Activated CD4-positive, alpha-beta T cell treated with anti-CD3 and anti-CD28 coated beads for 48 hours (primary cell): ENCODE measurements at regions not wholly inside any gene's neighbourhood (a gene's known extent, or its start where the extent isn't known, plus 50 kb on each side); places are given as distances from the start of the nearest gene placed in this dataset.
A peak's percentile ranks its signal among the peaks of the same experiment; 100 is the strongest.

Source experiments
- DNase-seq: peaks from one replicate; pipeline ENCODE4 v3.0.0-alpha.2; 2020

DNA sequence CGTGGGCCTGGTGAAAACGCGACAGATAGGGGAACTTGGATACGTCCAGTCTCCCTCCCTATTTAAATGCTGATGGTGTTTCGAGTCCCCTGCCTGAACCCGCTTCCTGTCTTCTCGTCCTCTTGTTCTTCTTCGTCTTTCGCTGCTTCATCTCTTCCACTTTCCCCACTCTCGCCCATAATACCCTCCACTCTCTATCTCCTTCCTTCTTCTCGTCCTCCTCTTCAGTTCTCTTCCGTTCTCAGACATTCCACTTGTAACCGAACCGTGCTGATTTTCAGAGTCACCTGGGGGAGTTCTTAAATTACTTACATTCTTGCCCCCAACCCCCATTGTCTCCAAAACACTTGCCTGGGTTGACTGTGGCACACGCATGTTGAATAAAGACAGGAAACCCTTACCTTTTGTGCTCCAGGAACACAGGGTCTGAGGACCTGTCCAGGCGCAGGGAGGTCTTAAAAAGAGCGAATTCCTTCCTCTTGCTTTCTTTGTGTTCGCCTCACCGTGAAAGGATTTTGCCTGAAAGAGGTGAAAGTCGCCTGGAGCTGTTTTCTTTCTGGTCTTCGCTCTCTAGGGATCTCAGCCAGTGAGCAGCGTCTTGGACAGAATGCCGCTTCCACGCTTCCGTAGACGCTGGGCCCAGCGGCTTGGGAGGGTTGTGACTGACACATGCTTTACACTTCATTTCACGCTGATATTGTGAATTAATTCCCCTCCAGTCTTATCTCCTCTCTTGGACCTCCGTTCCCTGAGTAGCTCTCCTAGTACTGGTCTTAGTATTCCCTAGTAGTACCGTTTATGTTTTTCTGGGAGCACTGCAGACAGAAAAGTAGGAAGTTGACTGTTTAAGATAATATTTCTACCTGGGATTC is 184.0 kb downstream of the GPX5 start:
- DNase-seq = no peak

GRCh38 chr6:28710466-28711191 is 184.9 kb downstream of the GPX5 start:
- peak; percentile 62 for DNase-seq

DNA sequence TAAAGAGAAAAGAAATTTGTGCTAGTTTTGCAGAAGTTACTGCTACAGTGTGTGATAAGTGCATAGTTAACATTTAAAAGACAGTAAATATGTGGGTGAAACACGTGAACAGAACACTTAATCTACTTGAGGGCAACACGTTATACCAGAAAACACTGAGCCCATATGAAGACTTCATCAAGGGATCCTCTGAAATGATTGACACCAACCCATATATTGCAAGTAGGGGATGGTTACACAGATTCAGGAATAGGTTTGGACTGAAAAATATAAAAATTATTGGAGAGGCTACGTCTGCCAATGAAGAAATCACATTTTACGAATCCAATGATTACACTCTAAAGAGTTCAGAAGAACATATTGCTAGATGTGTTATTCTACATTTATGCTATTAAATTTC is 185.6 kb downstream of the GPX5 start:
- DNase-seq = no peak

- no peak for DNase-seq
Observed at GRCh38 chr6:28711788-28712341, 186.2 kb downstream of the GPX5 start.

- no peak for DNase-seq
Observed at GRCh38 chr6:28712982-28713381, 187.3 kb downstream of the GPX5 start.

GRCh38 chr6:28719275-28719940 is 193.7 kb downstream of the GPX5 start:
- DNase-seq = peak; percentile 72

DNA sequence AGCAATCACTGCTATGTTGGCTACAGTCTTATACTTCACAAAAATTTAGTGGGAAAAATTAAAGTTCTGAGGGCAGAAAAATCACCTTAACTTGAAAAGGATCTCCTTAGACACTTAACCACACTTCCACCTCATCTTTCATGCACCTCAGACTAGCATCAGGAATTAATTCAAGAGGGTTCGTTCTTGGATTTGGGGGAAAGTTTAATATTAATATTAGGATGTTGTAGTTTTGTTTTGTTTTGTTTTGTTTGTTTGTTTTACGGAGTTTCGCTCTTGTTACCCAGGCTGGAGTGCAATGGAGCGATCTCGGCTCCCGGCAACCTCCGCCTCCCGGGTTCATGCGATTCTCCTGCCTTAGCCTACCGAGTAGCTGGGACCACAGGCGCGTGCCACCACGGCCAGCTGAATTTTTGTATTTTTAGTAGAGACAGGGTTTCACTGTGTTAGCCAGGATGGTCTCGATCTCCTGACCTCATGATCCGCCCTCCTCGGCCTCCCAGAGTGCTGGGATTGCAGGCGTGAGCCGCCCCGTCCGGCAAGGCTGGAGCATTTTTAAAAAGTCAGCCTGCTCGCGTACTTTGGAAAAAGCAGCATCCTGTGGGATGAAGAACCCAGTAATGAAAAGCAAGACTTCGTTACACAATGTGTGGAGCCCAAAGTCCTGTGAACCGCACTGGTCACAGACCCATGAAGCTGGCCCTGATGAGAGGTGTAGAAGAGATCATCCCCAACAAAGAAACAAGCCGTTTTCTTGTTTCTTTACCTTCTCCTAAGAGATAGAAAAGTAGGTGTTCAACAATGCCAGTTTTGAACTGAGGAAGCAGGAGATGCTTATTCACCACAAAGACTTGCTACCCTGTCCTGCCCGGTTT is 194.9 kb downstream of the GPX5 start:
- no peak for DNase-seq

DNA sequence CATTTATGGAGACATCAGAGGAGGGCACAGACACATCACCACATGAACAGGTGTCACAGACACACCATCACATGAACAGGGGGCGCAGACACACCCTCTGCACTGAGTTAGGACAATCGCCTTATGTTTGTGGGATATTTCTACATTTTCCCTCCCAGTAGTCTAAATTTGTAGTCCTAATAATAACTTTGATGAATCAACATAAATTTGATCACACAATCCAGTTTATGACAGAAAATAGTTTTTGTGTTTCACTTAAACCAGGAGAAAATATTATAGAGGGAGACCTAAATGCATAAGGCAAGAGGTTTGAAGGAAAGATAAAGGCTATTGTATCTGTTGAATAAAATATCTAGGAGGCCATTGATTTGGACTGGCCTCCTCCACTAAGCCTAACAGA is 195.7 kb downstream of the GPX5 start:
- no peak for DNase-seq

- DNase-seq = no peak
Observed at GRCh38 chr6:28724395-28724794, 198.7 kb downstream of the GPX5 start.

- no peak for DNase-seq
Observed at GRCh38 chr6:28725274-28725809, 198.4 kb downstream of the TRIM27 start.

DNA sequence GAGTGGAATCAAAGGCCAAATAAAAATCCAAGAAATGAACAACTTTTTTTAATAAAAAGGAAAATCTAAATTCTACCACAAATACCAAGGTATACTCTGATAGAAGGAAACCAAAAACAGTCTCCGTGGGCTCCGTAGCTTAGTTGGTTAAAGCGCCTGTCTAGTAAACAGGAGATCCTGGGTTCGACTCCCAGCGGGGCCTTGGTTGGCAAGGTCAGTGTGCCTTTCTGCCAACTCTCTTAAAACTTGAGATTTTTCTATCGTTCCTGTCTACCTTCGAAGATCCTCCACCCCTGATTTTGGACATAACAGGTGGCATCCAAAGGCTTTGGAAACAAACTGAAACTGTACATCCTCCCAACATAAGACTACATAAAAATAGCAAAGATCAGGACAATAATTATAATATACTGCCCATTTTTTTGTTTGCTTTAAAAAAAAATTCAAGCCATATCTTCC is 197.9 kb downstream of the TRIM27 start:
- DNase-seq = peak; percentile 30

DNA sequence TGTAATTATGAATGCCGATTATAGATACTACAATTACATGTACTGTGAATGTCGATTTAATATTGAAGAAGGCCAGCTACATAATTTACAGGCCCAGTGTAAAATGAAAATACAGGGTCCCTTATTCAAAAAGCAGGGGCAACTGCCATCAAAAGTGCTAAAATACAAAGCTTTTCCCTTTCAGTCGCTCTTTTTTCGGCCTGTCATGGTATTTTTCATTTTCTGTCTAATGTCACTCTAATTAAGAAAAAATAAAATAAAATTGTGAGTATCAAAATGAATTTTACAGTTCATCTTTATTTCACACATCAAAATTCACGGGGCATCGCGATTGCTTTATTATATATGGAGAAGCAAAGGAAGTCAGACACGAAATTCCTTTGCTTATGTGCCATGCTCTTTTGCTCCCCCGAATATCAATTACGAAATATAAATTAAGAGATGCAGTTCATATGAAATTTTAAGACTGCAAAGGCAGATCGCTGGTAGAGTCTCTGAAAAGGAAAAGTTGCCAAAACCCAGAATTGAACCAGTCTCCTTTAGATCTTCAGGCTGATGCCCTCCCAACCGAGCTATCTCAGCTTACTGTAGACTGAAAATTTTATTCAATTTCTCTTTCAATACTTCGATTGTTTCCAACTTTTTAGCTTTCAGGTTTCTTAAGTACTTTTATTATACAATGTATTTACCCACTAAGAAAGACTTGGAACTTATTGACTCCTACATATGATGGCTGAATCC is 197.0 kb downstream of the TRIM27 start:
- no peak for DNase-seq

DNA sequence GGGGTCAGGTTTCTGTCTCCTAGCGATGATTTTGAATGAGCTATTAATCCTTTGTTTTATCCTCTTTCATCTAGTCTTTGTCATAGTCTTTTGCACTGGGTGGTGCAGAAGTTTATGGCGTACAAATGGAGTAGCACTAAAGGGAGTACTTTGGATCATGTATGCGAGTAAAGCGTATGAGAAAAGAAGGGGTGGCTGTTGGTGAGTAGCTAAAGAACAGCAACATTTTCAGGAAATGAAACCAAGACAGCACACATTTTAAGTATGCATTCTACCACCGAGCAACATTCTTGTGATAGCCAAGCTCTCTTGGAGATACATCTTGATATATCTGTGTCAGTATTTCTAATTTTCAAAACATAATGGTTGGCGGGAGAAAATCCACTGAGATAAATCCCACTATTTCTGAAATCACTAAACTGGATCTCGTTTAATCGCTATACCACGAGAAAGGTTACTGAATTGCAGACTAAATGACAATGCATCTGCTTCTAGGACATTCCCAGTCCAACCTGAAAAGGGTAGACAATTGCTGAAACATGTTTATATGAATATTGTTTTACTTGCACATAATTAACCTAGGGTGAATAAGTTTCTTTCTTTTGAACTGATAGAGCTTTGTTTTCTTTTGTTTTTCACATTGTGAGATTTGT is 196.1 kb downstream of the TRIM27 start:
- no peak for DNase-seq

DNA sequence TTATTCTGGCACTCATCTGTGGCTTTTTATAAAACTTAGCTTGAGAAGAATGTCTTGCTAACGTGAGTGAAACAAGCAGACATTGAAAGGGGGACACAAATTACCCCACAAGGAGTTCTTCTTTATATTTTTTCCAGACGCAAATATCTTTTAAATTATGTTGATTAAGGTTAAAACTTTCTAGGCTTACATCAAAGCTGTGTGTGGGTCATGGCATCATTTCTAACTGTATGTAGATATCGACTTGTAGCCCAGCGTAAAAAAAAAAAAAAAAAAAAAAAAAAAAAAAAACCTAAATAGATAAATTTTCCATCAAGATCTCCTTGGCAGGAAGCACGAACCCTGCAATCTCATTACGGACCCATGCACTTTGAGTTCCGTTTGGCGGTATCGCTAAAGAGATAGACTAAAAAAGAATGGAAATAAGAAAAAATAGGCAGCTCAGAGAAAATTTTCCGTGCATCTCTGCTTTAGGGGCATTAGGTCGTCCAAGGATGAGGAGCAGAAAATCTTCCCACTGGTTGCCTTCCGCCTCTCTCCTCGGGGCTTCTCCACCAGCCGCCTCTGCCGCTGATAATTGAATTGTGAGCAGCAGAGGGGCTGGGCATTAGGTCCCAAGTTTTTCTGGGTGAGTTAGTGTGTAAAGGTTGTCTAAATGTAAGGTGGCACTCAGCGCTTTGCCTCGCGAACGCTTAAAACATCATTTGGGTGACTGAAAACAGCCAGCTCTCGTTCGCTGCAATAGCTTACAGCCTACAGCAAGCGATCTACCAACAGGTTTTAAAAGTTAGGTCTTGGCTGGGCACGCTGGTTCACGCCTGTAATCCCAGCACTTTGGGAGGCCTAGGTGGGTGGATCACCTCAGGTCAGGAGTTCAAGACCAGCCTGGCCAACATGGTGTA is 194.0 kb downstream of the TRIM27 start:
- no peak for DNase-seq

DNA sequence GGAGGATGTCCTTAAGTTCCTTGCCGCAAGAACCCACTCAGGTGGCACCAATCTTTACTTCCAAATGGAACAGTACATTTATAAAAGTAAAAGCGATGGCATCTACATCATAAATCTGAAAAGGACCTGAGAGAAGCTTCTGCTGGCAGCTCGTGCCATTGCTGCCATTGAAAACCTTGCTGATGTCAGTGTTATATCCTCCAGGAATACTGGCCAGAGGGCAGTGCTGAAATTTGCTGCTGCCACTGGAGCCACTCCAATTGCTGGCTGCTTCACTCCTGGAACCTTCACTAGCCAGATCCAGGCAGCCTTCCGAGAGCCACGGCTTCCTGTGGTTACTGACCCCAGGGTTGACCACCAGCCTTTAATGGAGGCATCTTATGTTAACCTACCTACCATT is 191.7 kb downstream of the TRIM27 start:
- DNase-seq = no peak

DNA sequence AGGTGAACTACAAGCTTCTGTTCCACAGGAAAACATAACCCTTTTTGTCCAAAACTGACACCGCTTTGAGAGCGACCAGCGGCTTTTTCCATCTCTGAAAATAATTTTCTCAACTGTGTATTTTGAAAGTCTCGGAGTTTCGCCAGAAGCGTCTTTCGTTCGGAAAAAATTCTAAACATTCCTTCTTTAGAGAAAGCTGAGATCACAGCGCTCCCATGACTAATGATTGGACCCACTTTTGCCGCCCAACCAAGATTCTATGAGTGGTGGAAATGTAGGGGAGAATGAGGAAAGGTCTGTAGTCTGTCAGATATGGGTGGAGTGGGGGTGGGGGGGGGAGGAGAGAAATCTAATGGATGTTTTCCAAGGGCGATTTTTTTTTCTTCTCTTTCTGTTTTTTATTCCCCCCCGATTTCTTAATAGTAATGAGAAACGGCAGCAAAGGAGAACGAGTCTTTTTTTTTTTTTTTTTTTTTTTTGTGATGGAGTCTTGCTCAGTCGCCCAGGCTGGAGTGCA is 189.3 kb downstream of the TRIM27 start:
- DNase-seq = no peak

GRCh38 chr6:28736121-28736520 is 187.7 kb downstream of the TRIM27 start:
- no peak for DNase-seq

- DNase-seq = no peak
Observed at GRCh38 chr6:28737750-28738395, 185.9 kb downstream of the TRIM27 start.

GRCh38 chr6:28738396-28738765 is 185.4 kb downstream of the TRIM27 start:
- no peak for DNase-seq
